SK-N-SH (cell line): ENCODE measurements at regions not wholly inside any gene's neighbourhood (a gene's known extent, or its start where the extent isn't known, plus 50 kb on each side); places are given as distances from the start of the nearest gene placed in this dataset.

ENCODE experiments used
- EP300 ChIP-seq, 2 experiments: IDR thresholded peaks; 2 replicates each; pipeline versions ENCODE4 v1.4.0 to v1.6.1; 2012; ENCODE audit warnings: borderline replicate concordance in 1 of 2, low read depth in 1 of 2, low read length in 1 of 2
- EZH2phosphoT487 ChIP-seq: fragments of 200-600 bp; sonication (generic); IDR thresholded peaks from 2 replicates; pipeline ENCODE4 v1.6.1; 2017; ENCODE audit warnings: low read depth, mixed run types, mild to moderate bottlenecking, antibody characterized with exemption, moderate library complexity, borderline replicate concordance
- FOXJ3 ChIP-seq: sonication (generic); formaldehyde crosslinking; IDR thresholded peaks from 2 replicates; pipeline ENCODE4 v1.5.1; 2020; ENCODE audit warnings: mild to moderate bottlenecking, missing genetic modification reagents
- GABPA ChIP-seq: IDR thresholded peaks from 2 replicates; pipeline ENCODE4 v1.4.0; 2012; ENCODE audit warnings: low read depth, mild to moderate bottlenecking
- MXI1 ChIP-seq: IDR thresholded peaks from 2 replicates; pipeline ENCODE4 v1.6.1; 2012; ENCODE audit warnings: mild to moderate bottlenecking, low read depth, low read length, improper control_type of control experiment
- POLR2AphosphoS5 ChIP-seq: IDR thresholded peaks from 2 replicates; pipeline ENCODE4 v1.6.1; 2012; ENCODE audit warnings: low read depth, low read length
- RCOR1 ChIP-seq: fragments of 150-350 bp; IDR thresholded peaks from 2 replicates; pipeline ENCODE4 v1.6.1; 2017; ENCODE audit warnings: antibody characterized with exemption, low read length
- TAF1 ChIP-seq: IDR thresholded peaks from 2 replicates; pipeline ENCODE4 v1.6.1; 2012; ENCODE audit warnings: low read depth, mild to moderate bottlenecking, low read length, moderate library complexity, borderline replicate concordance
- YY1 ChIP-seq: IDR thresholded peaks from 2 replicates; pipeline ENCODE4 v1.4.0; 2012; ENCODE audit warnings: low read depth, mild to moderate bottlenecking
- TF ChIP-seq, protein P1 (sequence below): fragments of 150-350 bp; IDR thresholded peaks from 2 replicates; pipeline ENCODE4 v1.6.1; 2017; ENCODE audit warnings: antibody characterized with exemption, low read length, low read depth, borderline replicate concordance
- TF ChIP-seq, protein P2 (sequence below): fragments of 200-600 bp; sonication (generic); IDR thresholded peaks from 2 replicates; pipeline ENCODE4 v1.6.1; 2017; ENCODE audit warnings: antibody characterized with exemption, mild to moderate bottlenecking, moderate library complexity
- TF ChIP-seq, protein P3 (sequence below): IDR thresholded peaks from 2 replicates; pipeline ENCODE4; 2012
- TF ChIP-seq, protein P4 (sequence below): IDR thresholded peaks from 2 replicates; pipeline ENCODE4 v1.4.0; 2012; ENCODE audit warnings: low read depth
- TF ChIP-seq, protein P5 (sequence below): IDR thresholded peaks from 2 replicates; pipeline ENCODE4 v1.4.0; 2012; ENCODE audit warnings: low read depth, borderline replicate concordance

DNA sequence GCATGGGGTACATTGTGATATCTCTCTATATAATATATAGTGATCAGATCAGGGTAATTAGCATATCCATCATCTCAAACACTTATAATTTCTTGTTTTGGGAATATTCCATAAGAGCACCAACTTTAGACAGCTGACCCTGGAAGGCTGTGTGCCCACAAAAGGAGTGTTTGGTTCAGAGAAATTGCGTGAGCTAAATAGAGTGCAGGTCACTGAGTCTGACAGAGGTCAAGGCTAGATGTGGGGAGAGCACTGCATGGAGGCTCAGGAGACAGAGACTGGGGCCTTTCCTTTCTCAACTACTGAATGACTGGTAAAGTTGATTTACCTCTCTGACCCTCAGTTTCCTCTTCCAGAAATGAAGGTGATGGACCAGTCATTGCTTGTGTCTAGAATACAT is 114.9 kb upstream of the ADGRF1 start:
- TF ChIP-seq, protein P1, sequence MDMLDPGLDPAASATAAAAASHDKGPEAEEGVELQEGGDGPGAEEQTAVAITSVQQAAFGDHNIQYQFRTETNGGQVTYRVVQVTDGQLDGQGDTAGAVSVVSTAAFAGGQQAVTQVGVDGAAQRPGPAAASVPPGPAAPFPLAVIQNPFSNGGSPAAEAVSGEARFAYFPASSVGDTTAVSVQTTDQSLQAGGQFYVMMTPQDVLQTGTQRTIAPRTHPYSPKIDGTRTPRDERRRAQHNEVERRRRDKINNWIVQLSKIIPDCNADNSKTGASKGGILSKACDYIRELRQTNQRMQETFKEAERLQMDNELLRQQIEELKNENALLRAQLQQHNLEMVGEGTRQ = no peak
- TF ChIP-seq, protein P2, sequence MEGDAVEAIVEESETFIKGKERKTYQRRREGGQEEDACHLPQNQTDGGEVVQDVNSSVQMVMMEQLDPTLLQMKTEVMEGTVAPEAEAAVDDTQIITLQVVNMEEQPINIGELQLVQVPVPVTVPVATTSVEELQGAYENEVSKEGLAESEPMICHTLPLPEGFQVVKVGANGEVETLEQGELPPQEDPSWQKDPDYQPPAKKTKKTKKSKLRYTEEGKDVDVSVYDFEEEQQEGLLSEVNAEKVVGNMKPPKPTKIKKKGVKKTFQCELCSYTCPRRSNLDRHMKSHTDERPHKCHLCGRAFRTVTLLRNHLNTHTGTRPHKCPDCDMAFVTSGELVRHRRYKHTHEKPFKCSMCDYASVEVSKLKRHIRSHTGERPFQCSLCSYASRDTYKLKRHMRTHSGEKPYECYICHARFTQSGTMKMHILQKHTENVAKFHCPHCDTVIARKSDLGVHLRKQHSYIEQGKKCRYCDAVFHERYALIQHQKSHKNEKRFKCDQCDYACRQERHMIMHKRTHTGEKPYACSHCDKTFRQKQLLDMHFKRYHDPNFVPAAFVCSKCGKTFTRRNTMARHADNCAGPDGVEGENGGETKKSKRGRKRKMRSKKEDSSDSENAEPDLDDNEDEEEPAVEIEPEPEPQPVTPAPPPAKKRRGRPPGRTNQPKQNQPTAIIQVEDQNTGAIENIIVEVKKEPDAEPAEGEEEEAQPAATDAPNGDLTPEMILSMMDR = no peak
- no peak for TF ChIP-seq MXI1
- no peak for TF ChIP-seq EP300 (IDR thresholded peaks at IDR 0.05; ENCODE audit: borderline replicate concordance in 1 of 2, low read depth in 1 of 2, low read length in 1 of 2)
- no peak for TF ChIP-seq TAF1
- no peak for TF ChIP-seq GABPA
- TF ChIP-seq, protein P3, sequence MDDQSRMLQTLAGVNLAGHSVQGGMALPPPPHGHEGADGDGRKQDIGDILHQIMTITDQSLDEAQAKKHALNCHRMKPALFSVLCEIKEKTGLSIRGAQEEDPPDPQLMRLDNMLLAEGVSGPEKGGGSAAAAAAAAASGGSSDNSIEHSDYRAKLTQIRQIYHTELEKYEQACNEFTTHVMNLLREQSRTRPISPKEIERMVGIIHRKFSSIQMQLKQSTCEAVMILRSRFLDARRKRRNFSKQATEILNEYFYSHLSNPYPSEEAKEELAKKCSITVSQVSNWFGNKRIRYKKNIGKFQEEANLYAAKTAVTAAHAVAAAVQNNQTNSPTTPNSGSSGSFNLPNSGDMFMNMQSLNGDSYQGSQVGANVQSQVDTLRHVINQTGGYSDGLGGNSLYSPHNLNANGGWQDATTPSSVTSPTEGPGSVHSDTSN = no peak
- no peak for TF ChIP-seq EZH2phosphoT487
- TF ChIP-seq, protein P4, sequence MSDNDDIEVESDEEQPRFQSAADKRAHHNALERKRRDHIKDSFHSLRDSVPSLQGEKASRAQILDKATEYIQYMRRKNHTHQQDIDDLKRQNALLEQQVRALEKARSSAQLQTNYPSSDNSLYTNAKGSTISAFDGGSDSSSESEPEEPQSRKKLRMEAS = no peak
- no peak for TF ChIP-seq RCOR1
- no peak for TF ChIP-seq POLR2AphosphoS5
- TF ChIP-seq, protein P5, sequence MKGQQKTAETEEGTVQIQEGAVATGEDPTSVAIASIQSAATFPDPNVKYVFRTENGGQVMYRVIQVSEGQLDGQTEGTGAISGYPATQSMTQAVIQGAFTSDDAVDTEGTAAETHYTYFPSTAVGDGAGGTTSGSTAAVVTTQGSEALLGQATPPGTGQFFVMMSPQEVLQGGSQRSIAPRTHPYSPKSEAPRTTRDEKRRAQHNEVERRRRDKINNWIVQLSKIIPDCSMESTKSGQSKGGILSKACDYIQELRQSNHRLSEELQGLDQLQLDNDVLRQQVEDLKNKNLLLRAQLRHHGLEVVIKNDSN = no peak
- TF ChIP-seq FOXJ3 (CRISPR knock-in tag) = no peak
- no peak for TF ChIP-seq YY1
